HG03175 (cell line): ENCODE measurements at regions not wholly inside any gene's neighbourhood (a gene's known extent, or its start where the extent isn't known, plus 50 kb on each side); places are given as distances from the start of the nearest gene placed in this dataset.

Source experiments
- ATAC-seq: cut with Tn5 transposase; IDR thresholded peaks from one replicate; pipeline ENCODE4 v1.9.1; 2021; ENCODE audit warnings: mild to moderate bottlenecking, moderate library complexity; ENCODE audit not compliant: unreplicated experiment

DNA sequence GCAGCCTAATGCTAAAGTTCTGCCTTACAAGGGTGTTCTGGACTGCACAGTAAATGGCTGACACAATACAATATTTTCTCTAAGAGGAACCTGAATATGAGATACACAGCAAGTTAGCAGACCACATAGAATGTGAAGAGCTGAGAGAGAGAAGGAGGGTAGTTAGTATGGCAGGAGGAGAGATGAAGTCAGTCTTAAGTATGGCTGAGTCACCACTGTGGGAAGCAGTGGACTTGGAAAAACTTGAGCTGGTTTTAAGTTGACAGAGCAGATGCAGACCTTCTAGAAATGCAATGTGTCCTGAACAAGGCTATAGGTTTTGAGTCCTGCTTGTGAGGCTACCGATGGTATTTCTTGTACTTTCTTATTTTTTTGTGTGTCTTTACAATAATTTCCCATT is 172.5 kb downstream of the SH2D1A start:
- no peak for ATAC-seq

DNA sequence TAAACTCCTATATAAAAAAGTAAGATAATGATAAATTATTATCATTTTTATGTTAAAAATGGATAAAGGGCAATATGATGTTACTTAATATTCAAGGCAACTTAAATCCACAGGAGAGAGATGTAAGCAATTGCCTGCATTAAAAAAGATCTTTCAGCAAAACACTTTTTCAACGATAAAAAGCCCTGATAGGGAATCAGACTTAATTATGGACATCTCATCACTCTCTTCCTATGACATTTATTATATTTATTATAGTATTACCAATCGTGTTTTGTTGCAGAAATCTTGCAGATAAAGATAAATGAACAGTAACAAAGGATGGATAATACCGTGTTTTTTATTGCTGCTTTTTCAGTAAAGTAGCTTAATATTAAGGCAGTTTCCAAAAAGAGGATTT is 178.5 kb downstream of the SH2D1A start:
- ATAC-seq, result no peak

DNA sequence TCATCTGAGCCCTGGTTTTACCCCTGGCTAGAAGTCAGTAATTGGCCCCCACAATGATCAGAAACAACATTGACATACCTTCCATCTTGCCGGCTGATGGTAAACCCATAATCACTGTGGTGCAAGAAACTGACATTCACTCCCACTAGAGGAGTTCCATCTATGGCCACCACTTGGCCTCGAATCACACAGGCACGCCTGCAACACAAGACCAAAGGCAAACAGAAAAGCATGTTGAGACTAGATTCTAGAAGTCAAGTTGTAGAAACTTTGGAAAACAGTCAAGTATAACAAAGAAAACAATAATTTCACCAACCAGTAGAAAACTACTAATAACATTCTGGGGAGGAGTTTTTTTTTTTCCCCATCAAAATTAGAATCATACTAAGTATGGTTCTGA is 183.4 kb downstream of the SH2D1A start:
- ATAC-seq, result no peak

DNA sequence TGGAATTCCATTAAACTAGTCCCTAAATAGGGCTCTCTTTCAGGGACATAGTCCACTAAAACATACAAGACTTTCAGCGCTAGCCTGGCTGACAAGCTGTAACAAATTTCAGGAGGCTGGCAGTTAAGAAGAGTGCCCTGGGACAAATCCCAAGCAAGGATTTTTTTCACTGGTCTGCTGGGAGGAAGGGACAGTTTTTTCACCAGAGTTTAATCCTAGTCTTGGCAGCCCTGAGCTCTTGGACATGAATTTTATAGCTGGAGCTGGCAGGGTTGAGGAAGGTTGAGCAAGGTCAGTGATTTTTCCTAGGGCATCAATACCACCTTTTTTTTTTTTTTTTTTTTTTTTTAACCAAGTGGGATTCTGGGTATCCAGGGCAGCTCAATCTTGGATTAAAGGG is 184.4 kb downstream of the SH2D1A start:
- ATAC-seq, result no peak

DNA sequence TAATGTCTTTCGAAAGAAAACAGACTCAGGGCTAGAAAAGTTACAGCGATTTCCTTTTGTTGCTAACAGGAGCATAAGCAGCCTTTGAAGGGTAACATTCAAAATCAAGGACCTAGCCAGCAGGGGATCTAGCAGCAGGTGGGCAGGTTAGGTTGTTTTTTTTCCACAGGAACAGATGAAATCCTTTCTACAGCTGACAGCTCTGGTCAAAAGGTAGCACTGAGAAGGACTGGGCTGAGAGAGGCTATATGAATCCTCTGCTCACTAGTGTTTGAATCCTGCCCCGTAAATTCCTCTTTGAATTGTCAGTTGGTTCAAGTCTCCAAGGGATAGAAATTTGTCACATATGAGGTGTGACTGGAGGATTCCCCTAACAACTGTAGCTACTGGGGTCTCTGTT is 188.2 kb downstream of the SH2D1A start:
- ATAC-seq, result no peak

DNA sequence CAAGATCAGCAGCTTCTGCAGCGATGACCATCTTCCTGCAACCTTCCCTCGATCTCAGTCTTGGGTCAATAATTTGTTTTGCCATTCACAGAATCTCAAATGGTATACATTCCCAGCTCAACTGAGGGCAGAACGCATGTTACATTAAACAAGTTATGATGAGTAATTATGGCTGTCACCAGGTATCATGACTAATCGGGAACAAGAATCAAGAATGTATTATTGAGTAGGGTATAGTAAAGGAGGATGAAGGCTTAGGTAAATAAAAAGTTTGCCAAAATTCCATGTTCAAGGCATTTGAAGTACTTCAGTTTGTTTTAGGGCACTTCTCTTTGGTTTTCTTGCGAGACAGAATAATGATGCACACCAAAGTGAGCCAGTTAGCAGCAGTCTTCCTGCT is 194.1 kb downstream of the SH2D1A start:
- ATAC-seq, result no peak

DNA sequence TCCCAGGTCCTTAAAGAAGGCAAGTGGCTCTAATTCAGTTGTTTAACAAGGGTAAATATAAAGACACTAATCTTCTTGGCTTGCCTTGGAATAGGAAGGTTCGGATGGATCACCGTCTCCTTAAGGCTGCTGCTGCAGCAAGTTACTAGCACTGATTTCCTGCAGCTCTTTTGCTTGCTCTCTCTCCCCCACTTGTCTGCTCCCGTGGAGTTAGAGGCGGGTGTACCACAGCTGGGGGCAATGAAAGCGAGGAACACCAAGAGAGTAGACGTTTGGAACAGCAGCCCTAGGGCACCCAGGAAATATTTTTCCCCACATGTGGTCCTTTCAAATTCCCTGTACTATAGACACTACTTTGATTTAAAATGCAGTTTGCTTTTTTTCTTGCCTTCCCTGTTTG is 202.2 kb downstream of the SH2D1A start:
- ATAC-seq, result no peak

DNA sequence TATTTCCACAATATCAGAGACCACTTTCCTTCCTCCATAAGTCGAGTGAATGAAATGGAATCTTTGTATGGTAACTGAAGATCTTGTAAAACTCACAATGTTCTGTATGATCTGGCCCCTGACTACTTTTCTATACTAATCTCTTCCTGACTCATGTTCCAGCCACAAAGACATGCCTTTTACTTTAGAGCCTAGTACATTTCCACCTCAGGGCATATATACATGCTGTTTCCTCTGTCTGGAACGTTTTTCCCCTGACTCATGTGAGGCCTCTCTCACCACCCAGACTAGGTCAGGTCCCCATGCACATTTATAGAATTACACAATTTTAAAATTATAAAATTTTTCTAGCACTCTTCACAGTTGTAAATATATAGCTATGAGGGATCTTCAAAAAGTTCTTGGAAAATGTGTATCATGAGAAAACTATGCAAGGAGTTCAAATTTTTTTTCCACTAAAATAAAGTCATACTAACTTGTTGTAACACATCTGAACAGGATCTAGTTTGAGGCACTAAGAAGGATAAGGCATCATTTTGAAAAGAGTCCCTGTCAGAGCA is 208.8 kb downstream of the SH2D1A start:
- ATAC-seq, result no peak

DNA sequence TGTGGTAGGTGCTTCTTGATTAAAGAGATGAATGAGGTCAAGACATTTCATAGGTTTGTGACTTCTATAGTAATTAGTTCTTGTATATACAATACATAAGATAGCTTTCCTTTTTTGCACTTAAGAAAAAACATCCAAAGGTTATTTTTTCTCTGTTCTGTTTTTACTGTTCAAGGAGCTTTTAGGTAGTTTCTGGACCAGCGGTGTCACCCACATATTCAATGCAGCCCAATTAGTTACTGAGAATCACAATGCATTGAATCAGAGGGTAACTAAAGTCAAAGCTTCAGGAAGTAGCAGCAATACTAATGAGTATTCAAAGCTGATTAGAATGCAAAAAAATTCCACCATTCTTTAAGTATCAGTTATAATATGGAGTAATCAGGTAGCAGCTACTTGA is 211.6 kb downstream of the SH2D1A start:
- no peak for ATAC-seq

DNA sequence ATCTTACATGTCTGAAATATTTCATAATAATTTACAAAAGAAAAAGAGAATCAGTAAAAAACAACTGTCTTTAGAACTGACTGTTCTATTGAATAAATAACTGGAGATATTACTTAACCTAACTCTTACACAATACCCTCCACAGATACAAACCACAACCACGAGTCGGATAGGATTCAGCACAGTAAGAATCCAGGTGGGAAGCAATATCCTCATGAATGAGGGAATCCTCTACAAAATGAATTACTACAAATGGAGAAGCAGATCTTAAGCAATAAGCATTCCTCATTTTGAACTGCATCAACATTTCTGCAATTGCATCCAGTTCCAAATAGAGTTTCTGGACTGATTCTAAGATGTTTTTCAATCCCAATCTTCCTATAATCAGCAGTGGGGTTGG is 227.1 kb downstream of the SH2D1A start:
- no peak for ATAC-seq

DNA sequence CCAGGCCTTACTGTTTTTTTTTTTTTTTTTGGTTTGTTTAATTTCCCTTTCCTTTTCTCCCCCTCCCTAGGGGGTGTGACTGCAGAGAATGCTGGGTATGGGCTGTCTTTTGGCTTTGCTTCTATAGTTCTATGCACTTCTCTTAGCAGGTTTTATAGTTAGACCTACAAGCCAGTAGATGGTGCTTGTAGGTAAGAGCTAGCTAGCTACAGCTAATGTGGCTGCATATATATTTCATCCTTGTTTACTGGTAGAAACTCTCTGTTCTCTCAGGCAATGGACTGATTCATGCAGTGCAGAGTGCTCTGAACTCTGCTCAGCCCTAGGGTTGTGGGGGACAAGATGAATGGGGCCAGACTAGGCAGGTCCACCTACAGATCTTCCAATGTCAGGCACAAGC is 246.4 kb downstream of the SH2D1A start:
- no peak for ATAC-seq

DNA sequence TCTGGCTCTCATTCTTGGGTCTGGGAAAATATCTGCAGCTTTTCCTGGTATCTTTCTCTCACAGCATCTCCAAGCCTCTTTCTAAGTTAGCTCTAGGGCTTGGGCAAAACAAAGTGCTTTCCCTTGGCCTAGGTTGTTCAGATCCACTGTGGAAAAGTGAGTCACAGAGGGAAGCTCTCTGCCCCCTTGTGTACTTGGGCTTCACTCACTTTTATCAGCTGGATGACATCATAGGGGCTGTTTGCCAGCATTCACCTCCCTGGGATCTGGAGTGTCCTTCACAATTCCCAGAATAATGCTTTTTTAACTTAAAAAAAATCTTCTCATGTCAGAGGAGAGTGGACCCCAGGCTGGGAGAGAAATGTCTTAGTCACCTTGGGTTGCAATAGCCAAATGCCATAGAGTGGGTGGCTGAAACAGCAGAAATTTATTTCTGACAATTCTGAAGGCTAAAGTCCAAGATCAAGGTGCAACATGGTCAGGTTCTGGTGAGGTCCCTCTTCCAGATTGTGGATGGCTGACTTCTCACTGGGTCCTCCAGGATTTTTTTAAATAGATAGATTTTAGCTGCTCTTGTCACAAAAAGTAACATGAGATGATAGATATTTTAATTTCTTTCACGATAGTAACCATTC is 247.8 kb downstream of the SH2D1A start:
- ATAC-seq, result no peak

DNA sequence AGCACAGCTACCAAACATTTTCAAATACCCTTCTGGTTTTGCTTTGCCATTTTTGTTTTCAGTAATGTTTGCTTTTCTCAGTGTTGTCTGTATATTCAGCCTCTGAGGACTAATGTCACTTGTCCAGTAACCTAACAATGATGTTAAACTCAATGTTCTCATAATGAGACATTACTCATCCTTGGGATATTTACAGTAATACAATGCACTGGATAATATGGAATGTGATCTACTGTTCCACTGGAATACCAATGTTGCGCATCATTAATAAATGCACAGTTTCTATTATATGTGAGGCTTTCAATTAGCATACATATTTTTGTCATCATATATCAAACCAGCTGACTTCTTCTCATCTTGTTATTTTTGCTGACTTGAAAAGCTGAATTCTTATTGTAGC is 259.1 kb downstream of the SH2D1A start:
- no peak for ATAC-seq

DNA sequence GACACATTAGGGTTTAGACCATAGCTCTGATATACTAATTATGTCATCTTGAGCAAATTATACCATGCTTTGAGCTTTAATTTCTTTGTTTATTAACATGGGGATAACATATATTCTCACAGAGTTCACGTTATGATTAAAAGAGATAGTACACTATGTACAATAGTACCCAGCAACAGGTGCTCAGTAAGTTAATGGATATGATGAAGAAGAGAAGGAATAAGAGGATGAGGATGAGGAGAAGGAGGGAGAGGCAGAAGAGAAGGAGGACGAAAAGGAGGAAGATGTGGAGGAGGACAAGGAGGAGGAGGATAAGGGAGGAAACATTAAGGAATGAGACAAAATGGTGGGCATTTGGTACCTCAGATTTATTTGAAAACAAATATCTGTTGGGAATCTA is 260.4 kb downstream of the SH2D1A start:
- no peak for ATAC-seq

DNA sequence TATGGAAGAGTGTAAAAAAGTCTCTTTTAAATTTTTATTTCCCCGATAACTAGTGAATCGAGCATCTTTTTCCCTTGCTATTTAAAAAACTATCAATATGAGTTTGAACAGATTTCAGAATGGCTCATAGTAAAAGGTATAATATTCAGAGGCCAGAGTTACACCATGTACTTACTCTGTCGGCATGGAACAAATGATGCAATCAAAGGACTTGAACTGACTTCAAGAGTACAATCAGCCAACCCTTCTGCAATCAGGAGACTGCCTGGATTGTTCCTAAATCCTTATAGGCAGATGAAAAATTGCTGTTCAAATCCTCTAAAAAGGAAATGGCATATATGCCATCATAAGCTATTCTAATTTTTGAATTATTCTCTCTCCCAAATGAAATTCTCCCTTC is 273.3 kb downstream of the SH2D1A start:
- no peak for ATAC-seq

DNA sequence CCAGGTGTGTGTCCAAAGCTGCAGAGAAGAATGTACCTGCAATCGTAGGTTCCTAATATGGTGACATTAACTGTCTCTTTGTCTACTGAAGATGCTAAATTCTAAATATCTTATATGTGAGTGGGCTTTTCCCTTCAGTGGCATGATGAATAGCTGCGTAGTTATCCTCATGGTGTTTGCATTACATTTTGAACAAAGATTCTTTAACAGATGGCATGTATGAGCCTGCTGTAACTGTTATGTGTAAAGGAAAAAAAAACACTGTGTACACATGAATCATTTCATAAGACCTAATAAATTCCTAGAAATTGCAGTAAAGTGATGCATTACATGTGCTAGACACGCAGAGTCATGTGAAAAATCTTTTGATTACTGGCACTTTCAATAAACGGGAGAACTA is 288.0 kb downstream of the SH2D1A start:
- ATAC-seq, result no peak

DNA sequence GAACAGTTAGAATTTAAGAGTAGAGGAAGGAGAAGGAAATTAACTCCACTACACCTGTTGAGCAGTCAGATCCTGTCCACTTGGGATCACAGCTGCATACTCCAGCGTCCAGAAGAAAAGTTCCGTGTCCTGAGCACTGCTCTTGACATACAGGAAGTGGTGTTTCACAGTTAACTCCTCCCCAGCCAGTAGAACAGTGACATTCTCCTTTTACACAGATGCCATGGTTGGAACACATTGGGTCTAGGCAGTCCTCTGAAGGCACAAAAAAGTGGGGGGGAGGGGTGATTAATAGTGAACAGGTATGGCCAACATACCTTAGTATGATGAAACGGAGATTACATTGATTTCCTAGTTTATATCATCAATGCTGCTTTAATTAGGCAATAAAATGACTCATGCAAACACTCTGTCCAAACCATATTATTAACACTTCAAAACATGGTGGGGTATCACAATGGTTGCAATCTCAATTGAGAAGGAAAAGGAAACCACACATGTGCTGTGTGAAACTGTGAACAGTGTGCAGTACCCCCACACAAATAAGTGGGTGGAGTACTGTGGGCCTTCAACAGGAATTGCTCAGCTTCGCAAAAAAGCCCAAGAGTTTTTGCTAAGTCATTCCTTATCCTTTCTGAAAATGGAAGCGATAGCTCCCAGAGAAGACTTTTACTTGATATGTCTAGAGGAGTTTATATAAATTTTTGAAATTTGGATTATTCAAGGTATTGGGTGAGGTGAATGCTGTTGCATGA is 295.6 kb downstream of the SH2D1A start:
- ATAC-seq, result no peak

DNA sequence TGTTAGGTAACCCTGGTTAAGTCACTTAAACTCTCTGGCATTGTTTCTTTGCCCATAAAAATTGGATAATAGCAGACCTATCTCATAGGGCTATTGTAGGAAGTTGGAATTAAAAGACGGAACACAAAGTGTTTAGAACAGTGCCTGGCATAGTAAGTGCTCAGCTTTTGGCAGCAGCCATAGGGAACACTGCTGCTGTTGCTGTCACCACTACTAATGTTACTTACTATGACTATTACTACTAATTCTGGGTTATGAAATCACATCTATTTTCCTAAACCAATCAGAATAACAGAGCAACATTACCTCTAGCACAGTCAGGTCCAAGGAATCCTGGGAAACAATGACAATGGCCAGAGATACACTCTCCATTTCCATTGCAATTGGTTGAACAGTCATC is 300.0 kb downstream of the SH2D1A start:
- no peak for ATAC-seq

DNA sequence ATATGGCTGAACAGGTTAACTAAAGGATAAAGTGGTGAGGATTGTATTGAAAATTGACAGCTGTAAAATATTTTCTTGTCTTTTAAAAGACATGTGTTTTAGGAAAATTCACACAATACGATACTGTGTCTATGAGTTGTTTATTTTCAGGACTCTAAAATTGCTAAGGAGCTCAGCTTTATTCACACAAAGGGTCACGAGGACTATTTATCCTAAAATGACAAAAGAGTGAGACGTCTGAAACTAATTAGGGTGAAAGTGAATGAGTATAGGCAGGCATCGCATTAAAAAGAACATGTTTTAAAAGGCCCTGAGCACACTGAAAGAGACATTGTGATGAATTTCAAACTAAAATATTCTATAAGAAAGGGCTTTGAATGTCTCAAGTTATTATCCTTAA is 304.7 kb downstream of the SH2D1A start:
- ATAC-seq, result no peak

DNA sequence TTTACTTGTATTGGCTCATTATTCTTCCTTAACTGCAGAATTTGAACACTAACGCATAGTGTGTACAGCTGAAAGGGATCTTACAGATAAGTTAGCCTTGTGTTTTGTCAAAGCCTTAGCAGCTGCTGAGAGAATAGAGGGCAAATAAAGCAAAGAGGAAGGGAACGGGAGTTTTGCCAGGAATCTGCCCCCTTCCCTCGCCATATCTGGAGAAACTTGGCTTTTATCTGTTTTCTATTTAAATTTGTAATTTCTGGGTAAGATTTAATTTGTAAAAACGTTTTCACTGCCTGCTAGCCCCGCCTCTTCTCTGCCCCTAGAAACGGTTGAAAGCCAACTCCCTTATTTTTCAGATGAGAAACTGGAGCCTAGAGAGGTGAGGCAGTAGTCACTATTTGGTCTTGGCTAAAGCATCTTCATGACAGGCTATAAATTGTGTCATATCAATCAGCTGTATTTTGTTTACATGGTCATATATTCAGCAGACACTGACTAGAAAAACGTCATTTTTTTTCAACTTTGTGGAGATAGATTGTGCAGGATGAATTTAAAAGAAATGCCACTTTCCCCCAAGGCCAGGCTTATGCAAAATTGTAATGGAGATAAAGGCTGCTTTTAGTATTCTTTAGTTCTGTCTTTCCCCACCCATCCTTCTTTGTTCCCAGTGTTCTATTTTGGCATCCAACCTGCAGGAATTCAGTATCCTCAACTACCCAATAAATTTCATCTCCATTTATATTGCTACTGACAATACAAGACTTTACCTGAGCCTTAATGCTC is 319.4 kb downstream of the SH2D1A start:
- no peak for ATAC-seq

DNA sequence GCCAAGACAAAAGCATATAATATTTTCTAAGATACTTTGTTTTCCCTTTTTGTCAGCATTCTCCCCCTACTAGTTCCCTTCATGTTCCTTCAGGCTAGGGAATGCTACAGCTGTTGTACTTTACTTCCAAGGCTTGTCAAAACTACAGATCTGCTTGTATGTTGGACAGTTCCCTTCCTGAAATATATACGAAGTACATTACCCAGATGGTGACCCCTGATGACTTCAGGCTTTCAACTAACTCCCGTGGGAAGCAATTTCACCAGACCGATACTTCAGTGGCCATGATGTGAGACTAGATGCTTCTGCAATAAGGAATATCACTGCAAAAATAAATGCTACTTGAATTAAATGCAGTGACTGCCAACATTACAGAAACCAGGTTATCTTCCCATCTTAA is 332.8 kb downstream of the SH2D1A start:
- ATAC-seq, result no peak

DNA sequence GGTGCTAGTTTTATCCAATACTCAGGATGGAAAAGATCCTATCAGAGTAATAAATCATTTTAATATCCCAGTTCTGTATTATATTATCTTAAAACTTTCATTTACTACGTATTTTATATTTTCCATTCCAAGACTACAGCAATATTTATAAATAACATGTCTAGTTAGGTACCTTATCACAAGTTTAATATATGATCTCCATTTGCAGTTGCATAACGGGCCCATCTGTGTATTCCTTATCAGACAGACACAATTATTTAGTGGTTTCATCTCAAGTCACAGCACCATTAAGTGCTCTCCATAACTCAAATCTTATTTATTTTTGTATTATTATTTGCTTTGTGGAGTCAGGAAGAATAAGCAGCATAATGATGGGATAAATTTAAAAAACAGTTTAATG is 333.9 kb downstream of the SH2D1A start:
- ATAC-seq, result no peak
